ENCODE measurements at regions not wholly inside any gene's neighbourhood (a gene's known extent, or its start where the extent isn't known, plus 50 kb on each side); places are given as distances from the start of the nearest gene placed in this dataset.

GRCh38 chr20:54416770-54417169 is 58.6 kb upstream of the DOK5 start:
- DNase-seq (ENCODE audit: extremely low spot score, insufficient read length, low read depth) (no peak), FAIRE-seq (no peak)

GRCh38 chr20:54419531-54419930 is 55.9 kb upstream of the DOK5 start:
- FAIRE-seq, result no peak
- no peak for DNase-seq (ENCODE audit: extremely low spot score, insufficient read length, low read depth)
